Endothelial cell of hepatic sinusoid (primary cell): ENCODE measurements at regions not wholly inside any gene's neighbourhood (a gene's known extent, or its start where the extent isn't known, plus 50 kb on each side); places are given as distances from the start of the nearest gene placed in this dataset.

Experiments
- in situ Hi-C: cut with HindIII; loops from 2 replicates; pipeline ENCODE4 v1.10.0; 2017; ENCODE audit warnings: low sequenced_read_pairs

GRCh38 chr3:10555263-10555662 lies 49.9 kb upstream of the ATP2B2 start:
- in situ Hi-C loops = no loop called here

- in situ Hi-C loops = no loop called here
These were observed 50.9 kb upstream of the ATP2B2 start for GRCh38 chr3:10556312-10556711.

GRCh38 chr3:10557250-10557649 lies 51.9 kb upstream of the ATP2B2 start:
- in situ Hi-C loops = no loop called here

GRCh38 chr3:10557781-10558373 lies 52.5 kb upstream of the ATP2B2 start:
- in situ Hi-C loops = no loop called here

- in situ Hi-C loops = no loop called here
These were observed 53.4 kb upstream of the ATP2B2 start for GRCh38 chr3:10558736-10559135.

GRCh38 chr3:10560060-10560861 lies 54.9 kb upstream of the ATP2B2 start:
- in situ Hi-C loops = no loop called here

- in situ Hi-C loops = no loop called here
These were observed 56.0 kb upstream of the ATP2B2 start for GRCh38 chr3:10561162-10561945.

- in situ Hi-C loops = no loop called here
These were observed 56.7 kb upstream of the ATP2B2 start for GRCh38 chr3:10561946-10562560.

GRCh38 chr3:10563396-10563795 lies 58.0 kb upstream of the ATP2B2 start:
- in situ Hi-C loops = no loop called here

- in situ Hi-C loops = no loop called here
These were observed 60.4 kb upstream of the ATP2B2 start for GRCh38 chr3:10565814-10566213.

GRCh38 chr3:10566451-10566850 lies 61.1 kb upstream of the ATP2B2 start:
- in situ Hi-C loops = no loop called here

- in situ Hi-C loops = no loop called here
These were observed 63.2 kb upstream of the ATP2B2 start for GRCh38 chr3:10568549-10568948.

- in situ Hi-C loops = loop anchor here (5.0 kb wide), 3 partner anchors 43 to 87 kb away; no protein-coding TSS in a partner anchor
These were observed 65.0 kb upstream of the ATP2B2 start for GRCh38 chr3:10570196-10570946.

GRCh38 chr3:10574101-10574620 lies 68.8 kb upstream of the ATP2B2 start:
- in situ Hi-C loops = loop anchor here (5.0 kb wide), 3 partner anchors 43 to 83 kb away; no protein-coding TSS in a partner anchor

- in situ Hi-C loops = no loop called here
These were observed 70.3 kb upstream of the ATP2B2 start for GRCh38 chr3:10575601-10576160.

GRCh38 chr3:10577486-10577885 lies 72.1 kb upstream of the ATP2B2 start:
- in situ Hi-C loops = no loop called here

GRCh38 chr3:10580426-10580825 lies 75.0 kb upstream of the ATP2B2 start:
- in situ Hi-C loops = no loop called here

- in situ Hi-C loops = no loop called here
These were observed 75.9 kb upstream of the ATP2B2 start for GRCh38 chr3:10581251-10581650.

- in situ Hi-C loops = no loop called here
These were observed 76.3 kb upstream of the ATP2B2 start for GRCh38 chr3:10581716-10582115.

- in situ Hi-C loops = no loop called here
These were observed 77.3 kb upstream of the ATP2B2 start for GRCh38 chr3:10582733-10583132.
